ENCODE measurements at regions not wholly inside any gene's neighbourhood (a gene's known extent, or its start where the extent isn't known, plus 50 kb on each side); places are given as distances from the start of the nearest gene placed in this dataset.

DNA sequence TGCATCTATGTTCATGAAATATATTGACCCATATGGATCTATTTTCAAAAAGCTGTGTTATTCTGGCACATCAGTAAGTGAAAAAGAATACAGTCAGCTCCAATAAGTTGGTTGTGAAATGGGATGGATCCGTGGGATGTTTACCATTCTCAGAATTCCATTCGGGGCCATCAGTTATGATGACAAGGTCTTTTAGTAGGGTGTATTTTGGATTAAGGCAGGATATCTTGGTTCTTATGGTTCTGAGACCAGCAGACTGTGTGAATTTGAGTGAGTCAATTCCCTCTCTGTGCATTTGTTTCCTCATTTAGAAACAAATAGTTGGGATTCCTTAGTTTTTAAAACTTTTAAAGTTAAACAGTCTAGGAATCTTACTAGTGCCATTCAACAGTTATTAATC is 287.4 kb downstream of the CD109 start:
- no peak for TF ChIP-seq POLR2AphosphoS5 (IDR thresholded peaks at IDR 0.05)
- no peak for TF ChIP-seq EP300 (IDR thresholded peaks at IDR 0.05; ENCODE audit: low read depth)
- TF ChIP-seq POLR2A (IDR thresholded peaks at IDR 0.05) = no peak
- TF ChIP-seq, protein P1, sequence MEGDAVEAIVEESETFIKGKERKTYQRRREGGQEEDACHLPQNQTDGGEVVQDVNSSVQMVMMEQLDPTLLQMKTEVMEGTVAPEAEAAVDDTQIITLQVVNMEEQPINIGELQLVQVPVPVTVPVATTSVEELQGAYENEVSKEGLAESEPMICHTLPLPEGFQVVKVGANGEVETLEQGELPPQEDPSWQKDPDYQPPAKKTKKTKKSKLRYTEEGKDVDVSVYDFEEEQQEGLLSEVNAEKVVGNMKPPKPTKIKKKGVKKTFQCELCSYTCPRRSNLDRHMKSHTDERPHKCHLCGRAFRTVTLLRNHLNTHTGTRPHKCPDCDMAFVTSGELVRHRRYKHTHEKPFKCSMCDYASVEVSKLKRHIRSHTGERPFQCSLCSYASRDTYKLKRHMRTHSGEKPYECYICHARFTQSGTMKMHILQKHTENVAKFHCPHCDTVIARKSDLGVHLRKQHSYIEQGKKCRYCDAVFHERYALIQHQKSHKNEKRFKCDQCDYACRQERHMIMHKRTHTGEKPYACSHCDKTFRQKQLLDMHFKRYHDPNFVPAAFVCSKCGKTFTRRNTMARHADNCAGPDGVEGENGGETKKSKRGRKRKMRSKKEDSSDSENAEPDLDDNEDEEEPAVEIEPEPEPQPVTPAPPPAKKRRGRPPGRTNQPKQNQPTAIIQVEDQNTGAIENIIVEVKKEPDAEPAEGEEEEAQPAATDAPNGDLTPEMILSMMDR (IDR thresholded peaks at IDR 0.05) = no peak

Data from transverse colon (tissue), 4 donors.